ENCODE measurements at regions not wholly inside any gene's neighbourhood (a gene's known extent, or its start where the extent isn't known, plus 50 kb on each side); places are given as distances from the start of the nearest gene placed in this dataset.

DNA sequence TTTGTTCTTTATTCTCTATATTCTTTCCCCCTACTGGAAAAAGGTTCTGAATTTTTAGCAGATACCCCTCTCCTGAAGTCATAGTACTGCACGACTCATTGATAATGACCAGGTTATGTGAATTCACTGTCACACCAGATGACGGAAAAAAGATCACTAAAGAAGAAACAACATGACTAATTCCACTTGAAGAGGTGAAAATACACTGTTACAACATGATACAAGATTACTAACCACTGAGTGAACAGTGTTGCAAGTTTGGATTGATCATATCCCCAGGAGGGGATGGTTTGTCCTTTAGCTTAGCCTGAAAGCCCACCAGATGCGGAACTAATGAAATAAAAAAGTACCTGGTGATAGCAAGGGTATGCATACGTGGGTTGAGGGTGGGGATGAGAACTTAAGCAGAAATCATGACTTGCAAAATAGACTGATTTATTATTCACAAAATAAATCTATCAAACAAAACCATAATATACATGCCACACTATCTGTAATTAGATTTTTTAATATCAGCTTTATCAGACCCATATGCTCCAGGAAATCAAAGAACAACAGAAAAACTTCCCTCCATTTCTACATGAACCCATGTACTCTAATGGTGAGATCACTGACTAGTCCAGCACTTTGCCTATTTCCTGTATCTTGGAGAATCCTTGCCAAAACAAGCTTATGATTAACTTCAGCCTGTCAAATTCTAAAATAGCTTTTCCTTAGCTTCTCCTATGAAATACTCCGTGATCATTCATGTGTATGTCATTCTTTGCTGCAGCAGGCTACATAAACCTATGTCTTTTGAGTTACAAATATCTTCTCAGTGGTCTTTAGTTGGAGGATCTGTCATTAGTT, 257.4 kb upstream of the AGA start:
- DNase-seq, result no peak

GRCh38 chr4:177706916-177707315, 264.7 kb upstream of the AGA start:
- DNase-seq, result no peak

- DNase-seq, result no peak
Measured at GRCh38 chr4:177713454-177713853, 271.2 kb upstream of the AGA start.

GRCh38 chr4:177717407-177717806, 275.2 kb upstream of the AGA start:
- no peak for DNase-seq

DNA sequence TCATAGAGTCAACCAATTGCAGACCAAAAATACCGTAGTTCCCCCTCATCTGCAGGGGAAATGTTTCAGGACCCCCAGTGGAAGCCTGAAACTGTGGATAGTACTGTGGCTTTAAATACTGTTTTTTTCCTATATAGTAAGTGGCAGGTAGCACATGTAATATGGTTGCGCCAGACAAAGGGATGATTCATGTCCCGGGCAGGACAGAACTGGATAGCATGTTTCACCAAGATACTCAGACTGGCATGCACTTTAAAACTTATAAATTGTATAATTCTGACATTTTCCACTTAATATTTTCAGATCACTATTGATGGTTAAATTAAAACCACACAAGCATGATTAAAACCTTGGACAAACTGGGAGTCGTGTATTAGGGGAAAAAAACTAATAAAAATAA, 276.3 kb upstream of the AGA start:
- DNase-seq, result no peak

DNA sequence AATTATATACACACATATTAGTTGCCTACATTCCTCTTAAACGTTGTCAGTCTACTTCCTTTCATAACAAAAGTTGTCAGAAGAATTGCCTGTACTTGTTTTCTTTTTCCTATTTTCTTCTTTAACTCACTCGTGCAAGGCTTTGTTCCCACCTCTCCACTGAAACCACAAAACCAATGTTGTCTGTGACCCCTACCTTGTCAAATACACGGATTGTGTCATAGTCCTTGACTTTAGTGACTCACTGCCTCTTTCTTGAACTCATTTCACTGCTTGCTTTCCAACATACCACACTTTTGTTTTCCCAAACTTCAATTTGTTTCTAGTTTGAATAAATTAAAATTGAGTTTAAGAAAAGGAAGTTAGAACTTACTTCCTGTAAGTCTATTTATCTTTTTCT, 283.9 kb upstream of the AGA start:
- no peak for DNase-seq

- DNase-seq, result no peak
Measured at GRCh38 chr4:177728361-177729152, 286.3 kb upstream of the AGA start.

DNA sequence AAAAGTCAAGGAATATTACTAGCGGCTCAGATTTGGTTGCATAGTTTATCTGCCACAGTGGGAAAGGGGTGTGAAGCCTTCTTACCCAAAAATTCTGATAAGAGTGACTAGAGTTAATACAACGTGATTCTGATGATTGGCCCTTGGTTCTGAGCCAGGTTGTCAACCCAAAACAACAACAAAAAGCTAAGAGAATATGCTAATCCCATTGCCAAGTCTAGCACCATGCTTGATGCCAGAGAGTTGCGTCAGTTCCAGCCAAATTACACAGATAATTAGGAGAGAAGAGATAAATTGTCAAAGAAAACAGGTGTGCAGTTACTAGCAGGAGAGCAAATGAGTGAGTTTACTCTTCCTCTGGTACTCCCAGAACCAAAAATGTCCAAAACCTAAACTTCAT, 287.4 kb upstream of the AGA start:
- no peak for DNase-seq

GRCh38 chr4:177737387-177737940, 295.2 kb upstream of the AGA start:
- DNase-seq, result no peak

GRCh38 chr4:177740563-177740962, 298.3 kb upstream of the AGA start:
- no peak for DNase-seq

DNA sequence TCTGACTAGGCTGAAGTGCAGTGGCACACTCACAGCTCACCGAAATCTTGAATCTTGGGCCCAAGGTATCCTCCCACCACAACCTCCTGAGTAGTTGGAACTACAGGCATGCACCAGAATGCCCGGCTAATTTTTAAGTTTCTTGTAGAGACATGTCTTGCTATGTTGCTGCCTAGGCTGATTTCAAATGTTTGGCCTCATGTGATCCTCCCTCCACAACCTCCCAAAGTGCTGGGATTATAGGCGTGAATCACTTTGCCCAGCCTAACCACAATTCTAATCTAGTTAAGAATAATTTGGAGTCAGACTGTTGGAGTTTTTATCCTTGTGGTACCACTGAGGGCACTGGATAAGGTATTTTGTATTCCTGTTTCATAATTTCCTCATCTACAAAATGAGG, 317.5 kb upstream of the AGA start:
- DNase-seq, result no peak

DNA sequence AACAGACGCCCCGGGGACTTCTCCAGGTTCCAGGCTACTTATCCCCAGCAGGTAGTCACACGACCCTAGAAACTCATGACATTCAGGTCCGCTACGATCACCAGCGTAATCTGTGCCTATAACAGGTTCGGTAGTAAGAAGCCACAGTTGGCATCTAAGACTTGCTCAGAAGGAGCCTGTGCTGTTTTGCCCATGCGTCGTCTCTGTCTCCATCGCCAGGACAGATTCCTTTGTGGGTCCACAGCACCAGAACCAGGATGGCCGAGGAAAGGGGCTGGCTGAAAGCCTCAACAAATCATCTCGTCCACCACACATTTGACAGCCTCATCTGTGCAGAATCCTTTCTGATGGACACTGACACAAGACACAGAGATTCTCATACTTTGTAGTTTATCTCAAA, 319.5 kb upstream of the AGA start:
- no peak for DNase-seq

DNA sequence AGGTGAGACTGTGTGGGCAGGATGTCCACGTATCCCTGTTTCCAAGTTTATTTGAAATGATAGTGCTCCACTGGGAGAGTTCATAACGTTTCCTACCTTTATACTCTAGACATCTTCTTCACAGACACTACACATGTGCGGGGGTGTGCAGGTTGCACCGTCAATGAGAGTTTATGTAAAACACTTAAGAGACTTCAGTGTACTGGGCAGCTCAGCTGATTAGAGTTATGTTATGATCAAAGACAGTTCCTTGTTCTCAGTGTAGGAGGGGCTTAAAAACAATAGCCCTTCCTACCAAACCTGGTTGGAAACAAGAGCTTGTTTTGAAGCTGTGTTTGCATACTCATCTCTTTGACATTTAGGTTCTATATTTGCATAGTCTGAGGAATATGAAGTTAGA, 326.9 kb upstream of the AGA start:
- no peak for DNase-seq

DNA sequence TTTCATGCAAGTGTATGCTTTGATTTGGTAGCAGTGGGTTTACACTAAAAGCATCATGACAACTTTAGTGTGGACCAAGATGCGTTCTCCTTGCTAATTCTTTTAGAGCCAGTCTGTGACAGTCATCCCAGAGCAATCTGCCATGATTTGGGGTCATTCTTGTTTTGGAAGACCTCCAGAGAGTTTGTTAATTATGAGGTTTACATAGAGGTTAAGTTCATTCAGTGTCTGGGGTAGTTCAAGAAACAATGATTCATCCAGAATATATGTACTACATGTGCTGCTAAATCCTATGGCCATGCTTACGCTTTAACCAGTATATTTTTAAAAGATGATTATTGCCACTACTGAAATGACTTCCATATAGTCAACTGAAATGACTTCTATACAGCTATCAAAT, 328.5 kb upstream of the AGA start:
- no peak for DNase-seq

- no peak for DNase-seq
Measured at GRCh38 chr4:177771645-177772044, 329.4 kb upstream of the AGA start.

- no peak for DNase-seq
Measured at GRCh38 chr4:177778623-177779022, 336.4 kb upstream of the AGA start.

DNA sequence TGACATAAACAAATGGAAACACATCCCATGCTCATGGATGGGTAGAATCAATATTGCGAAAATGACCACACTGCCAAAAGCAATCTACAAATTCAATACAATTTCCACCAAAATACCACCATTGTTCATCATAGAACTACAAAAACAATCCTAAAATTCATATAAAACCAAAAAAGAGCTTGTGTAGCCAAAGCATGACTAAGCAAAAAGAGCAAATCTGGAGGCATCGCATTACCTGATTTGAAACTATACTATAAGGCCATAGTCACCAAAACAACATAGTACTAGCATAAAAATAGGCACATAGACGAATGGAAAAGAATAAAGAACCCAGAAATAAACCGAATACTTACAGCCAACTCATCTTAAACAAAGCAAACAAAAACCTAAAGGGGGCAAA, 342.8 kb upstream of the AGA start:
- DNase-seq, result no peak

DNA sequence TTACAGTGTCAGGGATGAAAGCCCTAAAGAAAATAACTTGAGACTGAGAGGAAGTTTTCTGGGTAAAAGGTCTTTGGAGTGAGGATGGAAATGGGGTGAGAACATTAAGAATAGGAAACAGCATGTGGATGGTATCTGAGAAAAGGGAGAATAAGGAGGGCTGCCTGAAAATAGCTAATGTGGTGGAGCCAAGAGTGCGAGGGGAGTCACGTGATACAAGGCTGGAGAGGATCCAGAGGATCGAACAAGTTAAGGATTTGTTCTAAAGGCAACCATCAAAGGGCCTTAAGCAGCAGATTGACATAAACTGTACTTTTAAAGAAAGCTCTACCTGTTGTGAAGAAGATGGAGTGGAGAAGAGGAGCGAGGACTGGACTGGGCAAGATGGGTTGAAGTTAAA, 347.4 kb upstream of the AGA start:
- no peak for DNase-seq

GRCh38 chr4:177791188-177791587, 349.0 kb upstream of the AGA start:
- no peak for DNase-seq

DNA sequence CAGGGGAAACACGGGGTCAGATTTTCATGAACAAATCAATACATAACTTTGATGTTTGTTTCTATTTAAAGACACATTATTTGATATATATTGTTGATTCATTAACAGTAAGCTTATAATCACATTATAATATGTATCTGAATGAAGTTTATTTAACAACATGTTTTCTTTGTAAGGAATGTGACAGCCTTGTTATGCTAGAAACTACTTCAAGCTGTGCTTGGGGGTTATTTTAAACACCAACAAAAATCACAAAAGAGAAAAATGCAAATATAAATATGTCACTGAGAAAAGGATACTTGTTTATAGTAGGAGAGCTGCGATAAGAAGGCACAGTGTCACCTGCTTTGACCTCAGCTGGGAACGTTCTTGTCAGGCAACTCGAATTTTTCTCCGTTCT, 354.6 kb upstream of the AGA start:
- DNase-seq, result no peak

GRCh38 chr4:177798161-177798560, 355.9 kb upstream of the AGA start:
- DNase-seq, result no peak

DNA sequence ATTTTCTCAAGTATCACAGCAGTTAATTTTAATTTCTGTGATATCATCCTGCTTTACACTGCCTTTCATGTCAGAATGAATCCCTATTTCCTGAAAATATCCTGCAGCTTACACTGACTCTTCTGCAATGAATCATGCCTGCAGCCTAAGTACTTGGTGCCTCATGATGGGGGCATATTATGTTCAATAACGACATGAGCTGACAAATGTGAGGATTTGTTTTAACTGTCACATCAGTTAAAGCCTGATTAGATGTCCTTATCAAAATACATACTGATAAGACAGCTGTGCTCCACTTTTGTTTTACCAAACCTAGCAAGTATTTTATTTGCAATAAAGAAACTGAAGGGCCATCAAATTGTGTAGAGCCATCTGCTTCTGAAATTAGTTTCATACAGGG, 359.9 kb upstream of the AGA start:
- DNase-seq, result no peak

GRCh38 chr4:177802661-177803060, 360.4 kb upstream of the AGA start:
- DNase-seq, result no peak

DNA sequence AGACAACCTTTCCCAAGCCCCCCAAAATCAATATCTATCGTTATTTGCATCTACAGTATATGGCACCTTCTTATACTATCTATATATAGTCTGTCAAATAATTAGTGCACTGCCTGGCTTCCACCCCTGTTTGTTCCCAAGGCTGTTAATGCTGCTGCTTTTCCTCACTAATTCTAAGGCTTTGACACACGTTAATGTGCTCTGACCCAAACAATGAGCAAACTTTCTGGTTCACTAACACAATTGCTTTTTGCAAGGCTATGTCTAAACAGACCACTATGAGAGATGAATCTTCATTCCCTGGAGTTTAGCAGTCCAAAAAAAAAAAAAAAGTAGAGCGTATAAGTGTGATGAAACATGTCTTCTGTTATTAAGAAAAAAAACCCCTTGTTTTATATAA, 360.9 kb upstream of the AGA start:
- DNase-seq, result no peak

Data from suppressor macrophage treated with lipopolysaccharide for 1 hour (primary cell).